Epithelial cell of proximal tubule (primary cell): ENCODE measurements at regions not wholly inside any gene's neighbourhood (a gene's known extent, or its start where the extent isn't known, plus 50 kb on each side); places are given as distances from the start of the nearest gene placed in this dataset.

Experiments used
- DNase-seq: peaks from one replicate; pipeline ENCODE4 v3.0.0-alpha.2; 2011; ENCODE audit warnings: low read depth
- H3K4me3 ChIP-seq: 2 replicates; pipeline ENCODE4 v1.5.1; 2011; ENCODE audit warnings: low read depth, mild to moderate bottlenecking, low read length
- CTCF ChIP-seq: conservative IDR thresholded peaks from 2 replicates; pipeline ENCODE4 v1.5.1; 2012; ENCODE audit warnings: low read depth, mild to moderate bottlenecking, low read length

- no peak for TF ChIP-seq CTCF
- DNase-seq, result no peak
- no peak overlapping the region for H3K4me3 ChIP-seq
These were observed 1171.5 kb upstream of the NUDT12 start for GRCh38 chr5:104734046-104734445.

- H3K4me3 ChIP-seq, result no peak overlapping the region
- no peak for DNase-seq
- no peak for TF ChIP-seq CTCF
These were observed 1170.6 kb upstream of the NUDT12 start for GRCh38 chr5:104733063-104733669.

GRCh38 chr5:104731331-104731730 is 1168.7 kb upstream of the NUDT12 start:
- DNase-seq, result no peak
- no peak for TF ChIP-seq CTCF

GRCh38 chr5:104708027-104708426 is 1145.4 kb upstream of the NUDT12 start:
- TF ChIP-seq CTCF, result no peak
- H3K4me3 ChIP-seq, result no peak overlapping the region
- DNase-seq, result no peak

More at GRCh38 chr5:104731331-104731730, 1168.7 kb upstream of the NUDT12 start:
- no peak overlapping the region for H3K4me3 ChIP-seq

- no peak for TF ChIP-seq CTCF
- no peak overlapping the region for H3K4me3 ChIP-seq
- DNase-seq, result no peak
These were observed 1144.0 kb upstream of the NUDT12 start for GRCh38 chr5:104706600-104706999.

- H3K4me3 ChIP-seq, result no peak overlapping the region
- no peak for TF ChIP-seq CTCF
- no peak for DNase-seq
These were observed 1139.6 kb upstream of the NUDT12 start for GRCh38 chr5:104702212-104702611.

- DNase-seq, result no peak
- TF ChIP-seq CTCF, result no peak
- no peak overlapping the region for H3K4me3 ChIP-seq
These were observed 1136.8 kb upstream of the NUDT12 start for GRCh38 chr5:104699438-104699837.
